K562 (cell line): ENCODE measurements at regions not wholly inside any gene's neighbourhood (a gene's known extent, or its start where the extent isn't known, plus 50 kb on each side); places are given as distances from the start of the nearest gene placed in this dataset.
"Not testable (repeated sequence)": the region's sequence is repeated elsewhere in the genome, so short reads cannot be mapped to it uniquely, and the experiment has no call there.

ENCODE experiments used
- CEBPG ChIP-seq, 3 experiments: fragments of 200-800 bp in 1 of 3; sonication (Bioruptor generic) in 1 of 3; sonication (generic) in 1 of 3; formaldehyde crosslinking in 1 of 3; IDR thresholded peaks in 2 of 3; conservative IDR thresholded peaks in 1 of 3; 2 replicates each; pipeline versions ENCODE4 v1.6.1 to v1.8.0; 2016 to 2022; ENCODE audit warnings: missing compliant biosample characterization in 2 of 3, missing genetic modification characterization in 2 of 3, mild to moderate bottlenecking in 1 of 3, missing genetic modification reagents in 1 of 3
- EZH2 ChIP-seq: IDR thresholded peaks from 2 replicates; pipeline ENCODE4 v1.6.1; 2012; ENCODE audit warnings: low read depth, mild to moderate bottlenecking, inconsistent platforms, low read length, borderline replicate concordance
- KAT2B ChIP-seq: IDR thresholded peaks from one replicate; pipeline ENCODE4 v1.6.1; 2012; ENCODE audit warnings: low read depth, mild to moderate bottlenecking, control low read depth, inconsistent platforms, low read length, moderate library complexity
- TF ChIP-seq, protein P1 (sequence below), 3 experiments: IDR thresholded peaks in 2 of 3; conservative IDR thresholded peaks in 1 of 3; 2 replicates each; pipeline ENCODE4 v1.5.1; 2011 to 2012; ENCODE audit warnings: low read length in 3 of 3, mild to moderate bottlenecking in 3 of 3, control low read depth in 2 of 3, improper control_type of control experiment in 1 of 3, inconsistent platforms in 1 of 3, low read depth in 1 of 3, mixed read lengths in 1 of 3, moderate library complexity in 1 of 3; ENCODE audit not compliant: insufficient read depth in 2 of 3
- TF ChIP-seq, protein P2 (sequence below): fragments of 250-450 bp; sonication (Bioruptor Pico); IDR thresholded peaks from 2 replicates; pipeline ENCODE4 v1.5.0; 2020; ENCODE audit warnings: mild to moderate bottlenecking, borderline replicate concordance

- not testable (repeated sequence) for TF ChIP-seq CEBPG (CRISPR knock-in tag; IDR thresholded peaks at IDR 0.05); CEBPG (tag; conservative IDR thresholded peaks at IDR 0.05 in 1 of 2, IDR thresholded peaks at IDR 0.05 in 1 of 2); KAT2B; EZH2
- TF ChIP-seq, protein P1, sequence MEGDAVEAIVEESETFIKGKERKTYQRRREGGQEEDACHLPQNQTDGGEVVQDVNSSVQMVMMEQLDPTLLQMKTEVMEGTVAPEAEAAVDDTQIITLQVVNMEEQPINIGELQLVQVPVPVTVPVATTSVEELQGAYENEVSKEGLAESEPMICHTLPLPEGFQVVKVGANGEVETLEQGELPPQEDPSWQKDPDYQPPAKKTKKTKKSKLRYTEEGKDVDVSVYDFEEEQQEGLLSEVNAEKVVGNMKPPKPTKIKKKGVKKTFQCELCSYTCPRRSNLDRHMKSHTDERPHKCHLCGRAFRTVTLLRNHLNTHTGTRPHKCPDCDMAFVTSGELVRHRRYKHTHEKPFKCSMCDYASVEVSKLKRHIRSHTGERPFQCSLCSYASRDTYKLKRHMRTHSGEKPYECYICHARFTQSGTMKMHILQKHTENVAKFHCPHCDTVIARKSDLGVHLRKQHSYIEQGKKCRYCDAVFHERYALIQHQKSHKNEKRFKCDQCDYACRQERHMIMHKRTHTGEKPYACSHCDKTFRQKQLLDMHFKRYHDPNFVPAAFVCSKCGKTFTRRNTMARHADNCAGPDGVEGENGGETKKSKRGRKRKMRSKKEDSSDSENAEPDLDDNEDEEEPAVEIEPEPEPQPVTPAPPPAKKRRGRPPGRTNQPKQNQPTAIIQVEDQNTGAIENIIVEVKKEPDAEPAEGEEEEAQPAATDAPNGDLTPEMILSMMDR (IDR thresholded peaks at IDR 0.05 in 2 of 3, conservative IDR thresholded peaks at IDR 0.05 in 1 of 3; ENCODE audit: insufficient read depth in 2 of 3, low read depth in 1 of 3, low read length in 3 of 3), result not testable (repeated sequence)
- TF ChIP-seq, protein P2, sequence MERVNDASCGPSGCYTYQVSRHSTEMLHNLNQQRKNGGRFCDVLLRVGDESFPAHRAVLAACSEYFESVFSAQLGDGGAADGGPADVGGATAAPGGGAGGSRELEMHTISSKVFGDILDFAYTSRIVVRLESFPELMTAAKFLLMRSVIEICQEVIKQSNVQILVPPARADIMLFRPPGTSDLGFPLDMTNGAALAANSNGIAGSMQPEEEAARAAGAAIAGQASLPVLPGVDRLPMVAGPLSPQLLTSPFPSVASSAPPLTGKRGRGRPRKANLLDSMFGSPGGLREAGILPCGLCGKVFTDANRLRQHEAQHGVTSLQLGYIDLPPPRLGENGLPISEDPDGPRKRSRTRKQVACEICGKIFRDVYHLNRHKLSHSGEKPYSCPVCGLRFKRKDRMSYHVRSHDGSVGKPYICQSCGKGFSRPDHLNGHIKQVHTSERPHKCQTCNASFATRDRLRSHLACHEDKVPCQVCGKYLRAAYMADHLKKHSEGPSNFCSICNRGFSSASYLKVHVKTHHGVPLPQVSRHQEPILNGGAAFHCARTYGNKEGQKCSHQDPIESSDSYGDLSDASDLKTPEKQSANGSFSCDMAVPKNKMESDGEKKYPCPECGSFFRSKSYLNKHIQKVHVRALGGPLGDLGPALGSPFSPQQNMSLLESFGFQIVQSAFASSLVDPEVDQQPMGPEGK, result not testable (repeated sequence)
Measured at GRCh38 chr1:224023122-224023521, 90.8 kb upstream of the FBXO28 start.
